ENCODE measurements at regions not wholly inside any gene's neighbourhood (a gene's known extent, or its start where the extent isn't known, plus 50 kb on each side); places are given as distances from the start of the nearest gene placed in this dataset.

DNA sequence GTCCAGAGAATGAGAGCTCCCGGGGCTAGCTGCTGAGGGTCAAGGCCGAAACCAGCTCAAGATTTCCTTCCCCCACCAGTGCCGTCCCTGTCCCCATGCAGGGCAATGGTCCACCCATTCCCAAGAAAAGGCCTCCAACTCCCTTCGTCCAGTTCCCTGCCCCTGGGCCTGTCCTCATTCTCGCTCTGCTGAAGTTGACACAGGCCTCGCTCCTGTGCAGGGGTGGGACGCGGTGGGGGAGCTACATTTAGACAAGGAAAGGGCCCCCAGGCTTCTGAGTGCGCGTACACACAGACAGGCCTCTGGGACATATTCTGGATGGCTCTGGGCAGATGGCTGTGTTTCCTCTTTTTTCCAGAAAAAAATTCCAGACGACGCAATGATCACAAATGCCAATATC, 188.3 kb downstream of the ETS2 start:
- Histone ChIP-seq H4K20me1 (ENCODE audit: control insufficient read depth, insufficient read depth) (no peaks in the 10 kb centered on the region), H3K9me3 (replicated peaks; ENCODE audit: control insufficient read depth, insufficient read depth, low read length) (no peaks in the 10 kb centered on the region), H2AFZ (ENCODE audit: control insufficient read depth, low read depth, low read length) (no peak overlapping the region), H3K27me3 (replicated peaks in 1 of 2; ENCODE audit: control insufficient read depth in 2 of 2, insufficient read depth in 2 of 2, low read length in 1 of 2) (peaks cover under 1 to 1% of the 10 kb centered on the region in 2 experiments; a peak in 1 of 4 replicates), H3K79me2 (ENCODE audit: control insufficient read depth, insufficient read depth, low read length) (no peaks in the 10 kb centered on the region), H3K4me2 (ENCODE audit: control insufficient read depth, insufficient read depth) (no peak overlapping the region), H3K9ac (ENCODE audit: control insufficient read depth, insufficient read depth, low read length) (no peak overlapping the region), H3K27ac (ENCODE audit: control insufficient read depth, insufficient read depth) (no peak overlapping the region), H3K4me1 (ENCODE audit: control insufficient read depth, insufficient read depth, low read length) (no peaks in the 10 kb centered on the region), H3K36me3 (ENCODE audit: control insufficient read depth in 2 of 2, insufficient read depth in 2 of 2, low read length in 1 of 2) (no peaks in the 10 kb centered on the region), H3K4me3 (no peak overlapping the region)
- in situ Hi-C loops (cut with MboI) (no loop called here), intact Hi-C loops (cut with micrococcal nuclease; ENCODE audit: unreplicated experiment) (no loop called here)
- ChIA-PET CTCF (no interaction called here), SMC1A (ENCODE audit: uncharacterized antibody, unreplicated experiment) (no interaction called here), RAD21 (ENCODE audit: unreplicated experiment) (interaction anchor here (1.0 kb wide), 1 partner anchor 158 kb away, joined by 3 read pairs; no protein-coding TSS in a partner anchor), POLR2A (no interaction called here)
- 40% methylated on average over 12 of the region's 12 CpGs for WGBS (ENCODE audit: insufficient coverage, insufficient replicate concordance, low lambda C conversion rate, missing lambda C conversion rate)
- no peak for ATAC-seq
- no TSS peak for BruUV-seq (replicated peaks)
- no peak for FAIRE-seq
- DNase-seq (ENCODE audit: low read depth, low spot score), result no peak
- TF ChIP-seq HDGF (IDR thresholded peaks at IDR 0.05) (no peak), EP300 (IDR thresholded peaks at IDR 0.05; ENCODE audit: borderline replicate concordance in 1 of 2, control insufficient read depth in 1 of 2, low read depth in 2 of 2, low read length in 2 of 2) (no peak), SREBF1 (IDR thresholded peaks at IDR 0.05; ENCODE audit: low read length) (no peak), EZH2 (IDR thresholded peaks at IDR 0.05; ENCODE audit: borderline replicate concordance, control insufficient read depth, low read depth, low read length) (no peak), ZBED1 (IDR thresholded peaks at IDR 0.05; ENCODE audit: borderline replicate concordance) (no peak), RUNX3 (IDR thresholded peaks at IDR 0.05; ENCODE audit: low read length) (no peak)

DNA sequence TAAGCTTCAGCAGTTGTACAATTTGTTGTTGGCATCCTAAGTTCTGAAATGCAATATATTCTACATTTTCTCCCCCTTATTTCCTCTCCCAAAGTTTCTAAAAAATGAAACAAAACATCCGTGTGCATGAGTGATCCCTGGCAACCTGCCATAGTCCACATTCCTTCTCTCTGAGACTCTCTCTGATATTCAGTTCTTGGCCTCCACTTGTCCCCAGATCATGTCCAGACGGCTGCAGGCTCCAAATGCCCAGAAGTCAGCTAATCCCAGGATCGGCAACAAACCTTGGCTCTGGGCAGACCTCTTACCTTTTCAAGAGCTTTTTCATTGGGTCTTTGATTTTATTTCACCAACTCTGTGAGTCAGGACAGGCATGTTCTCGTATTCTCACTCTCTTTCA, 187.8 kb downstream of the ETS2 start:
- Histone ChIP-seq H3K27me3 (replicated peaks in 1 of 2; ENCODE audit: control insufficient read depth in 2 of 2, insufficient read depth in 2 of 2, low read length in 1 of 2) (peaks cover 1 to 3% of the 10 kb centered on the region in 2 experiments; a peak in 2 of 4 replicates), H4K20me1 (ENCODE audit: control insufficient read depth, insufficient read depth) (no peaks in the 10 kb centered on the region), H3K4me1 (ENCODE audit: control insufficient read depth, insufficient read depth, low read length) (no peaks in the 10 kb centered on the region), H3K9me3 (replicated peaks; ENCODE audit: control insufficient read depth, insufficient read depth, low read length) (no peaks in the 10 kb centered on the region), H3K4me3 (no peak overlapping the region), H3K27ac (ENCODE audit: control insufficient read depth, insufficient read depth) (no peak overlapping the region), H3K9ac (ENCODE audit: control insufficient read depth, insufficient read depth, low read length) (no peak overlapping the region), H3K36me3 (ENCODE audit: control insufficient read depth in 2 of 2, insufficient read depth in 2 of 2, low read length in 1 of 2) (no peaks in the 10 kb centered on the region), H3K4me2 (ENCODE audit: control insufficient read depth, insufficient read depth) (no peak overlapping the region), H2AFZ (ENCODE audit: control insufficient read depth, low read depth, low read length) (no peak overlapping the region), H3K79me2 (ENCODE audit: control insufficient read depth, insufficient read depth, low read length) (no peaks in the 10 kb centered on the region)
- in situ Hi-C loops (cut with MboI), result no loop called here
- DNase-seq (ENCODE audit: low read depth, low spot score), result no peak
- WGBS (ENCODE audit: insufficient coverage, insufficient replicate concordance, low lambda C conversion rate, missing lambda C conversion rate), result 26% methylated on average over 4 of the region's 4 CpGs
- CTCF ChIA-PET, result no interaction called here
- ATAC-seq, result no peak
- RAD21 ChIA-PET (ENCODE audit: unreplicated experiment), result interaction anchor here (1.0 kb wide), 1 partner anchor 158 kb away, joined by 3 read pairs; no protein-coding TSS in a partner anchor
- intact Hi-C loops (cut with micrococcal nuclease; ENCODE audit: unreplicated experiment), result no loop called here
- POLR2A ChIA-PET, result no interaction called here
- BruUV-seq (replicated peaks), result no TSS peak
- SMC1A ChIA-PET (ENCODE audit: uncharacterized antibody, unreplicated experiment), result no interaction called here
- no peak for FAIRE-seq
- no peak for TF ChIP-seq POLR2AphosphoS2 (IDR thresholded peaks at IDR 0.05; ENCODE audit: low read depth, low read length)
- TF ChIP-seq RAD21 (IDR thresholded peaks at IDR 0.05; ENCODE audit: insufficient read depth, low read depth, low read length), result no peak
- TF ChIP-seq STAT1 (conservative IDR thresholded peaks at IDR 0.05), result no peak
- TF ChIP-seq, protein P1, sequence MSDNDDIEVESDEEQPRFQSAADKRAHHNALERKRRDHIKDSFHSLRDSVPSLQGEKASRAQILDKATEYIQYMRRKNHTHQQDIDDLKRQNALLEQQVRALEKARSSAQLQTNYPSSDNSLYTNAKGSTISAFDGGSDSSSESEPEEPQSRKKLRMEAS (IDR thresholded peaks at IDR 0.05; ENCODE audit: low read depth, low read length), result no peak
- TF ChIP-seq KDM1A (IDR thresholded peaks at IDR 0.05; ENCODE audit: borderline replicate concordance), result no peak
- TF ChIP-seq, protein P2, sequence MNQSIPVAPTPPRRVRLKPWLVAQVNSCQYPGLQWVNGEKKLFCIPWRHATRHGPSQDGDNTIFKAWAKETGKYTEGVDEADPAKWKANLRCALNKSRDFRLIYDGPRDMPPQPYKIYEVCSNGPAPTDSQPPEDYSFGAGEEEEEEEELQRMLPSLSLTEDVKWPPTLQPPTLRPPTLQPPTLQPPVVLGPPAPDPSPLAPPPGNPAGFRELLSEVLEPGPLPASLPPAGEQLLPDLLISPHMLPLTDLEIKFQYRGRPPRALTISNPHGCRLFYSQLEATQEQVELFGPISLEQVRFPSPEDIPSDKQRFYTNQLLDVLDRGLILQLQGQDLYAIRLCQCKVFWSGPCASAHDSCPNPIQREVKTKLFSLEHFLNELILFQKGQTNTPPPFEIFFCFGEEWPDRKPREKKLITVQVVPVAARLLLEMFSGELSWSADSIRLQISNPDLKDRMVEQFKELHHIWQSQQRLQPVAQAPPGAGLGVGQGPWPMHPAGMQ (IDR thresholded peaks at IDR 0.05; ENCODE audit: borderline replicate concordance), result no peak
- TF ChIP-seq NR2C2 (IDR thresholded peaks at IDR 0.05; ENCODE audit: borderline replicate concordance, control insufficient read depth, insufficient read length, low read depth), result no peak
- TF ChIP-seq TARDBP (IDR thresholded peaks at IDR 0.05; ENCODE audit: borderline replicate concordance), result no peak
- no peak for TF ChIP-seq SPI1 (IDR thresholded peaks at IDR 0.05; ENCODE audit: borderline replicate concordance, insufficient read depth, low read depth, low read length)

All from GM12878 (cell line).